ENCODE measurements at regions not wholly inside any gene's neighbourhood (a gene's known extent, or its start where the extent isn't known, plus 50 kb on each side); places are given as distances from the start of the nearest gene placed in this dataset.
"Not testable (repeated sequence)": the region's sequence is repeated elsewhere in the genome, so short reads cannot be mapped to it uniquely, and the experiment has no call there.

DNA sequence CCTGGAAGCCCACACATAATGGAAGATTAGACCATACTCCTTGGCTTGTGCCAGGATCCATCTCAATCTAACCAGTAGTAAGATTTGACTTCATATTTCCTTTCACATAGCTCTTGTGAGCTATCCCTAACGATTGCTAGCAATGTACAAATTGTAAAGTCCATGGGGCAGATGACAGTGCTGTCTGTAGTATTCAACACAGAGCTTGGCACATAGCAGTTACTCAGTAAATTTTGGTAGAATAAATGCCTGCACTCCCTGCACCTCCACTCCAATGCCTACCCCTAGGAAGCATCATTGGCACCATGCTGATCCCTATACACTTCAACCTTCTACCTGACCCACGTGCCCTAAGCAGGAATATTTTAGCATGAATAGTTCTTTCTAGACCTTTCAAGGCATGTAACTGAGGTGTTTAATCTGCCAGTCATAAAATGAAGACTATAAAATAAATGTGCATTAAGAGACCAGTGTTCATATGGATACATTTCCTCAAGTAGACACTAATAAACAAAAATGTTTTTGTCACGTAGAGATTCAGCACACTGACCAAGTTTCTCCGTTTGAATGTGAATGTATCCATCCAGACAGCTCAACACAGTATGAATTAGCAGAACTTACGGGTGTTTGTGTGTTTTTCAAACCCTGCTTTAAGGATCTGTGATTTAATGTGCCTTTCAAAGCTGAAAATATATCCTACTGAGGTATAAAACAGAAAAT, 98.8 kb downstream of the BMP4 start:
- no peak for DNase-seq (ENCODE audit: low spot score)

DNA sequence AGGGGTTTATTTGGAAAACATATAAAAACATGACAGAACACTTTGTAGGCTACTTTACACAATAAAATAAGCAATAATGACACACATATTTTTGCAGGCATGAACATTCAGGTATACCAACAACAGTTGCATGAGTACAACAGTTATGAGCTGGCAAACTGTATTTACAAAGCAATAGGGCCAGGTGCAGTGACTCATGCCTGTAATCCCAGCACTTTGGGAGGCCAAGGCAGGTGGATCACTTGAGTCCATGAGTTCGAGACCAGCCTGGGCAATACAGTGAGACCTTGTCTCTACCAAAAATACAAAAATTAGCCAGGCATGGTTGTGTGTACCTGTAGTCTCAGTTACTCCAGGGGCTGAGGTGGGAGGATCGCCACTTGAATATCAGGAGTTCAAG, 101.1 kb downstream of the BMP4 start:
- no peak for DNase-seq (ENCODE audit: low spot score)

DNA sequence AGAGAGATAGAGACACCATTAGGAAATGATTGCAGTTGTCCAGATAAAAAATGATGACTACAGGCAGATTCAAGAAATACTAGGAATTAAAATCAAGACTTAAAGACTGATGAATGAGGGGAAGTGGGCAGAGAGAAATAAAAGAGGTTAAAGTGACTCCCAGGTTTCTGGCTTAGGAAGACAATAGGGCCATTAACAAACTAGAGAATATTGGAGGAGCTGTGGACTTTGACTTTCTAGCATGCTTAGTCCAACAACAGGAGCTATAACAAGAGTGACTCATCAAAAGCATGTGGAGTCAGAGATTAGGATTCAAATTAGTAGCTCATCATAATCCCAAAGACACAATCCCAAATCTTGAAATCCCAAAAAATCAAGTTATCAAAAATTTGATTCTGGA, 101.5 kb downstream of the BMP4 start:
- no peak for DNase-seq (ENCODE audit: low spot score)

DNA sequence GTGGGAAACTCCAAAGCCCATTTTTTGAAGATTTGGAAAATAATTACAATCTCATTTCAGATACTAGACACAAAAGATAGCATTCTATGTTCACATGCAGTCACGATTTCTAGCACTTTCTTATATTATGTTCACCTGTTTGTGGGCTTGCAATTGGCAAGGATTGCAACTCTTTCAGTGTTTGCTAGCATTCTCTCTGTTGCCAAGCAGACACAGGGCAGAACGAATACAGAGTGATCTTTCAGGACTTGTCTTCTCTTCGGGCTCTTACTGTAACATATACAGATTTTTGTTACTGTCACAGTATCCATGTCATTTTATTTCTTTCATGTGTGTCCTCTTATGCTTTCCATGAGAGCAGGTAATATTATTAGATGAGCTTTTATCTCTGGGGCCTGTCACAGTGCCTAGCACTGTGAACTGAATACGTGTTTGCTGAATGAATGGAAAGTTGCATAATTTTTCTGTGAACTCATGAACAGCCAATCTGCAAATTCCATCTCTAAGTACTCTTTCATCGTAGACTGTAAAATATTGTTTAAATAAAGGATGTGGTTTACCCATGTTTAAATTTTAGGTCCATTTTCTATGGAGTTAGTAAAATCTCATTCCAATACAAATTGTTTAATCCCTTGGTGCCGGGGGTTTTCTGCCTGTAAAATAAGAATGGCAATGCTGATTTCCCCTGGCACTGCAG, 105.1 kb downstream of the BMP4 start:
- no peak for DNase-seq (ENCODE audit: low spot score)

DNA sequence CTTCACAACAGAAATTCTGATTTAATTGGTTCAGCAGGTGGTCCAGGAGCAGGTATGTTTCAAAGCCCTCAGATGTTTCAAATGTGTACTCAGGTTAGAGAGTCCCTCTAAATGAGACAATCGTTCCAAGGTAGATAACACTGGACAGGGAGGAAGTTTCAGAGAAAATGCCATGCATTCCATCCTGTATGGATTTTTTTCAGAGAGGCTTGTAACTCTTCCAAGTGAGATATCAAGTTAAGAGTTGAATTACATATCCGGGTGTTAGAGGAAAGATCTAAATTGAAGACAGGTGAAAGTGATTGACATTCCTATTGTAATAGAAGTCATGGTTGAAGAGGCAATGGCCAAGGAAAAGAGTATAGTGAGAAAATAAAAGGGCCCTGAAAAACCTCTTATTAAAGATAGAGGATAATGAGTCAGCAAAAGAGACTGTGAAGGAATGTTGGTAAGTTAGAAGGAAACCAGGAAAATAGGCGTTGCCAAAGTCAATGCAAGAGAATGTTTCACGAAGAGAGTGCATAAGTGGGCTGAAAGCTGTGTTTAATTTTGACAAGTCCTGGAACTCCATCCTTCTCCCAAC, 105.8 kb downstream of the BMP4 start:
- no peak for DNase-seq (ENCODE audit: low spot score)

DNA sequence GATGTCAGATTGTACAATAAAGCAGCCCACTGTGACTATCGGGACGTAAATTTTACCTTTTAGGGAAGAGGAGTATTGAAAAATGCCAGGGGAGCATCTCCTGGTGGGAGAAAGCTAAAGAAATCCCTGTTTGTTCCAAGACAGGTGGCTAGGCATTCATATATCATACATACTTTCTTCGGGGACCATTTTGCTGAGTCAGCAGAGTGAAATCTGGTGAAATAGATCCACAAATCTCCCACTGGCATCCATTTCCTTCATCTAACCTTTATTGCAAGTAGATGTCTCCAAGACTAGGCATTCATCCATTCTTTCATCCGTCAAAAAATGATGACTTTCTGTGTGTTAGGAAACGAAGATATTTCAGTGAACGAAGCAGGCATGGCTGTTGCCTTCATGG, 107.1 kb downstream of the BMP4 start:
- no peak for DNase-seq (ENCODE audit: low spot score)

DNA sequence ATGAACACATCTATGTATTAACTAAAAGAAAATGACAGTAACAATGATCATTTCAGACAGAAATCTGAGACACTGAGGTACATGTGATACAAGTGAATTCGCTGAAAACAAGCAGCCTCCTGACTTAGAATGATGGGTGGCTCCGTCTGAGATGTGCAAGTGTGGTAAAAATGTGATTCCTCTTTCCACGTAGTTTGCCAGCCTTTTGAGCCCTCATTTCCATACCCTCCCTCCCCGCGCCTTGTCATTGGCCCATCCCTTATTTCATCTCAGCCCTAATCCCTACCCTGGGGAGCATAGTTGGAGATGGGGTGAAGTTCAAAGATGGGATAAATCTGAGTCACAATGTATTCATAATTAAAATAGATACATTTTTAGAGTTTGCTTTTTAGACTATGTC, 107.8 kb downstream of the BMP4 start:
- DNase-seq (ENCODE audit: low spot score): no peak

DNA sequence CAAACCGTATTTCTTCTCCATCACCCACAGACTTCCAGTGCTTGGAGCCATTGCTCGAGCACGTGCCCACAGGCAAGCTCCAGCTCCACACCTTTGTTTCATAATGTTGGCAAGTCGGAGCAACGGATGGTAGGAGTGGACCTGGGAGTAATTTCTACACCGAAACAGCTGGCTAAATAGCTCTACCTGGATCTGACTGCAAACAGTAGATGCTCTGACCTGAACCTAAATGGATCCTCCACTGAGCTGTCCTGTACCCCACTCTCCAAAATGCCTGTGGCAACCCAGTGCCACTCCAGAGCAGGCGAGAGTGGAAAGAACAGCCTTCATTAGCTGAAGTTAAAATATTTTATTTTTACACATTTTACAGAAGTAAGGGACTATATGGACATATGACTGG, 108.7 kb downstream of the BMP4 start:
- DNase-seq (ENCODE audit: low spot score): no peak

DNA sequence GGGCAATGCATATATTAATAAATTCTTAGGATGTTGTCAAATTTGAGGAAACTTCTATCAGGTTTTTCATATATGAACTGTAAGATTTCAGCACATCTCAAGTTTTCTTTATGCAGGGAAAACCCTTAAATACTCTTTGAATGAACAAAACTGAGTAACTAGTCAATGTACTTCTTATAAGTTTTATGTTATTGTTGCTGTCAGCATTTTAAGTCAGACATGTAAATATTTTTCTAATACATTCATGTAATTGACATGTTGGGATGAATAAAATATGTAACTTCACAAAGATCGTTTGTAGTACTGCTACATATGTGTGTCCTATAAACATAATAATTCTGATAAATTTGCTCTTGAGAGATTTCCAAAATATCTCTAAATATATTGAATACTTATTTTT, 109.6 kb downstream of the BMP4 start:
- DNase-seq (ENCODE audit: low spot score): no peak

DNA sequence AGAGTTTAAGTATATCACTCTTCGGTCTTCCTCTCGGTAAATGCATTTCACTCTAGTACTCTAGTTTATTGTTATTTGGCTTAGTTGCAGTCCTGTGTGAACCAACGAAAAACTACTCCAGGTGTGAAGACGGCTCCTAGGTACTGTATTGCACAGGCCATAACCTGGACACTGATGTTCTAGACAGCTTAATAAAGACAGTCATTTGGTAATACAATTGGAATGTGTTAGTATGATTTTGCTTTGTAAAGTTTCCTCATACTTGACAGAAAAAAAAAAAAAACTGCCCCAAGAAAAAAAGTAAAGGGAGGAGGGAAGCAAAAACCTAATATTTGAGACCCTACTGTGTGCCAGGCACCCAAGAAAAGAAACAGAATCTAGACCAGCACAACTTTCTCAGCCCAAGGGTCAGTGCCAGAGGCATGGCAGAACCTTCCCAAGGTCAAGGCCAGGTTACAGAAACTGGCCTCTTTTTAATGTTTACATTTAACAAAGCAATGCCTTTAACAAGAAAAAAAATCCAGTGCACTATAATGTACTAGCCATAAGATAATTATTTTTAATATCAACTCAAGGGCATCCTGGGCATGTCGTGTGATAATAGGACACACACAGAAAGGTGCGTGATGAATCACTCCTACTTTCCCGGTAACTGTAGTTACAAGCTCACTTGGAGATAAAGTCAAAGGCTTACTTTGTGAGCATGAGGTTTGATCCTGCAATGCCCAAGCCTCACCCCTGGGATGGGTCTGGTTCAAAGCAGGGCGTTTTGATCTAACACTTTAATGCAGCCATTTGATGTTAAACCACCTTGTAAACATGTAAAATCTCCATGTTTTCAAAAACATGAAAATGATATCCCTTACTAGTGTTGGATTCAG, 110.6 kb downstream of the BMP4 start:
- no peak for DNase-seq (ENCODE audit: low spot score)

DNA sequence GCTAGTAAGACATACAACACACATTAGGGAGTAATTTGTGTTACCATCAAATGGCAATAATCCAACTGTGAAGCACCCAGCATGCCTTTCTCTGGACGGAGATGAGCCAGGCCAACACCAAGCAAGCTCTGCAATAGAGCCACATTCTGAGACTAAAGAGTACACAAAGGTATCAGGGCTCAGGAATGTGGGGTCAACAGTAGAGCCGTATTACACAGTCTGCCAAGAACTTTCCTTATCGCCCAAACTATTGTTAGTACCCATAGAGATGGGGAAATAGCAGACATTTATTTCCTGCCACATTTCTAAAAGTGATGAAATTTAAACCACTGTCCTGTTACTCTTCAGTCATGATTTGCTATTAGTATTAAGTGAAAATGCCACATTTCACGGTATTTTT, 113.7 kb downstream of the BMP4 start:
- no peak for DNase-seq (ENCODE audit: low spot score)

DNA sequence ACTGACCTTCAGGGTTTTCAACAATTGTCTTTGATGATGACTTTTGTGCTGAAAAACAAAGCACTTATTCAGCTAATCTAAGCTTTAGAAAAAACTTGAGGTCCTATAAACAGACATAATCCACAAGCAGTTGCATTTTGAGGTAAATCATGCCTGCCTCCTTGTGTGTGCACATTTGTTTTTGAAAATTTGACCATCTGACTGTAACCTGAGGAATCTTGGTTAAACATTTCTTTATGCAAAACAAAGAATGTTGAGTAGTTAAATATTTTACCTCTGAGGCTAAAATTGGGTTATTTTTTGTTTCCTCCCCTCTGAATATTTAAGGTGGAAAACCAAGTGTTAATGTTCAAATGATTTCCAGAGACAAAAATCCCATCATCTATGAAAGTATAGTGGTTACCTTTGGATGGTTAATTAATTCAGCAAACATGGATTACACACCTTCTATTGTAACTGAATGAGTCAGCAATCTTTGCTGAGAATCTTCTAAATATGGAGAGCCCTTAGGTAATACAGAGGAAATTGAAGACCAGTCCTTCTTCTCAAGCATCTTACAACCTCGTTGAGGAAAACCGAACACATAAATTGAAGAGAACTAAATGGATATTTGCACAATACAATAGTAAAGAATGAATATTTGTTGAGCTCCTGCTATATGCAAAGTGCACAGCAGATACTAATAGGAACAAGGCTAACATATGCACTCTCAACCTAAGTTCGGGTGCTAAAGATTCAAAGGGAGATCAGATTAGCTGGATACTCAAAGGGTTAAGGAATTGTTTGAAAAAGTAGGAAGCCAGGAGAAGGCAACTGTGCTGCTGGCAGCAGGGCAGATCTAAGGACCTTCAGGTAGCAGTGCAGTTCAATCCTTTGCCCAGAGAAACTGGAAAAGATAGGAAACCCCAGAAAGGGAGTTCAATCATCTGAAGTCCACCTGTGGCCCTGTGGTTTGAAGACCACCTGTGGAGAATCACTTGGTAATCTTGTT, 115.2 kb downstream of the BMP4 start:
- DNase-seq (ENCODE audit: low spot score): no peak

DNA sequence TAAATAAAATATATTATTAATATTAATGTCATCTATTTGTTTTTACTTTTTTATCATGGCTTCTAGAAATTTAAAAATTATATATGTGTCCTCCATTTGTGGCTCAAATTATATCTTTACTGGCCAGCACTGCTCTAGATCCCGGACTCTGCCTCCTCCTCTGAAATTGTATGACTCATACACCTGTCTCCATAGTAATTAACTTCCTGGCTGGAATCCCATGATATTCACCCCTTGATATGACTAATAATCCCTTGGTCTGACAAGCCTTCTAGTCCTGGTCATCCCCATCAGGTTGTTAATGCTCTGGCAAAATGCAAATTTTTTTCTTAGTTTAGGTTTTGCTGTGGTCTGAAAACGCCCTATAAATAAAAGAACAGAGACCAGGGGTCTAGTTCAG, 116.2 kb downstream of the BMP4 start:
- no peak for DNase-seq (ENCODE audit: low spot score)

DNA sequence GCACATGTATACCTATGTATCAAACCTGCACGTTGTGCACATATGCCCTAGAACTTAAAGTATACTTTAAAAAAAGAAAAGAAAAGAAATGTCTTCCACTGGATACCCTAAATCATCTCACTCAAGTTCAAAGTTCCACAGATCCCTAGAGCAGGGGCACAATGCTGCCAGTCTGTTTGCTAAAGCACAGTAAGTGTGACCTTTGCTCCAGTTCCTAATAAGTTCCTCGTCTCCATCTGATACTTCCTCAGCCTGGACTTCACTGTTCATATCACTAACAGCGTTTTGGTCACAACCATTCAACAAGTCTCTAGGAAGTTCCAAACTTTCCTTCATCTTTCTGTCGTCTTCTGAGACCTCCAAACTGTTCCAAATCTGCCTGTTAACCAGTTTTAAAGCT, 118.3 kb downstream of the BMP4 start:
- no peak for DNase-seq (ENCODE audit: low spot score)

DNA sequence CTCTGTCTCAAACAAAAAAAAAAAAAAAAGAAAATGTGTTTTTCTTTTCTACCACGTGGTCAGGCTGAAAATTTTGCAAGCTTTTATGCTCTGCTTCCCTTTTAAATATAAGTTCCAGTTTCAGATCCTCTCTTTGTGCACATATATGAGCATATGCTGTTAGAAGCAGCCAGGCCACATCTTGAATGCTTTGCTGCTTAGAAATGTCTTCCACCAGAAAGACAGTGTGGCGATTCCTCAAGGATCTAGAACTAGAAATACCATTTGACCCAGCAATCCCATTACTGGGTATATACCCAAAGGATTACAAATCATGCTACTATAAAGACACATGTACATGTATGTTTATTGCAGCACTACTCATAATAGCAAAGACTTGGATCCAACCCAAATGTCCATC, 119.0 kb downstream of the BMP4 start:
- not testable (repeated sequence) for DNase-seq (ENCODE audit: low spot score)

DNA sequence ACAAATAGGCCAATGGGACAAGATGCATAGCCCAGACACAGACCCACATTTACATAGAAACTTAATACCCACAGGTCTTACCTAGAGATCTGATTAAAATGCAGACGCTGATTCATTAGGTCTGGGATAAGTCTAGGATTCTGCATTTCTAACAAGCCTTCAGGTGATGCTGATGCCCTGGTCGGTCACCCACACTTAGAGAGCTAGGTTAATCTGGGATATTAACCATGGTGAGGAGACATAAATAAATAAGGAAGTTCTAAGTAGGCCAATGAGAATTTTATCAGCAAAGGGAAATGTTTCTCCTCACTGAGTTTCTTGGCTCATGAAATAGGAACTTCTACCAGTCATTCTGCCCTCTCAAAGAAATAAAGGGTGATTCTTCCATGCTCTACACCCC, 120.1 kb downstream of the BMP4 start:
- DNase-seq (ENCODE audit: low spot score): no peak

DNA sequence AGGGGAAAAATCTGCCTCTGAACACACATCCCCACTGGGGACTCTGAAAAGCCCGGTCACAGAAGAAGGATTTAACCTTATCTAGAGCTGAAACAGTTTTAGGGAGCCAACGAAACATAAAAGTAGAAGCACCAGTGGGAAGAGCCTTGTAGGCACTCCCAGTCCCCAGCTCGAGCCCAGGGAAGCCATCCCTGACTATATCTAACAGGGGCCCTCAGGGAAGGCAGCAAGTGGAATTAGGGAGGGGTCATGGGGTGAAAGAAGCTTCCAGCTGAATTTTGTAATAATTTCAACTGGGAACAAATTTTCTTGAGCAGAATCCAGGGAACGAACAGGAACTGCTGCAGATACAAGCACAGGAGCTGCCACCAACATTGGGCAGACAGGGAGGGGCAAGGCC, 127.8 kb downstream of the BMP4 start:
- no peak for DNase-seq (ENCODE audit: low spot score)

DNA sequence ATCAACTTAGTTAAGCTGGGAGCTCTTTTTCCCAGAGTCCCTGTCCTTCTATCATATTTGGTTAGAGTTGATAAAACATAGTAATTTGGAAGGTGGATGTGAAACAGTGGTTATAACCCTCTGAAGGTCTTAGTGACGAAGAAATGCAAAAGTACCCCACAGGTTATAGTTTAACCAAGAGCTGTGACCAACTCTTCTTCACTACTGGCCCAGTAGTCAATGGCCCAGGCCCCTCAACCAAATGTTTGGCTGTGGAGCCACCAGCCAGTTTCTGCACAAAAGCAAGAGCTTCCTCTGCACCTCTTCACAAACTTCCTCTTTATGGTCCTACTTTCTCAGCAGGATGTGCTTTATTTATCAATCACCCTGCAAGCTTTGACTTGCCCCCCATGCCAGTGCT, 132.6 kb downstream of the BMP4 start:
- DNase-seq (ENCODE audit: low spot score): no peak

DNA sequence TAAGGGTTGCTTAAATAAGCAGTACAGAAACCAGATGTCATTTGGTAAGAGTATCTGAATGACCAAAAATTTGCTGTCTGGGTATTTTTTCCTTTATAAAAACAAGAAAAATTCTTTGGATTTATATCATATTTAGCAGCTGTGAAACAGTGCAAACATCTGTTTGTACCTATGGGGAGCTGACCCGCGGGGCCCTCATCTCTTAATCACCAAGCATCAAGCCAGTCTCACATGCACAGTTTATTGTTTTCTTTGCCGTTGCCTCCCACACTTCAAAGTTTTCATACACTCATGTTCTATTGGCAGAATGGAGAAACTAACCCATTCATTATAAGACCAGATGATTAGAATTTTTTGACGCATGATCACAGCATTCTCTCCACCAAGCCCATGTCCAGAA, 142.2 kb downstream of the BMP4 start:
- no peak for DNase-seq (ENCODE audit: low spot score)

DNA sequence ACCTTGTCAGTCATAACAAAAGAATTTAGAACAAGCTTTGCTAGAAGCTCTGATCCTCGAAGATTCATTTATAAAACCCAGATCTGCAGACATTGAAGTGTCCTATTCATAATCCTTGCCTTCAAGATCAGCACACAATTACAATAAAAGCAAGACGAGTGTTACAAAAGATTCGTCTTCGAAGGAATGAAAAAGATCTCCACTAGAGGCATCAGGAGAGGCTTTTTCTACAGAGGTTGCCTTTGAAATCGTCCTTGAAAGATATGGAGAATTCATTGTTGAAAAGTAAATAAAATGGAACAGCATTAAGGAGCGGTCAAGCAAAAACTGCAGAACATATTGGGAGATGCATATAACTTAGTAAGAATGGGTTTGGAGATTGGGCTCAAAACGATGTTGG, 146.4 kb downstream of the BMP4 start:
- no peak for DNase-seq (ENCODE audit: low spot score)

DNA sequence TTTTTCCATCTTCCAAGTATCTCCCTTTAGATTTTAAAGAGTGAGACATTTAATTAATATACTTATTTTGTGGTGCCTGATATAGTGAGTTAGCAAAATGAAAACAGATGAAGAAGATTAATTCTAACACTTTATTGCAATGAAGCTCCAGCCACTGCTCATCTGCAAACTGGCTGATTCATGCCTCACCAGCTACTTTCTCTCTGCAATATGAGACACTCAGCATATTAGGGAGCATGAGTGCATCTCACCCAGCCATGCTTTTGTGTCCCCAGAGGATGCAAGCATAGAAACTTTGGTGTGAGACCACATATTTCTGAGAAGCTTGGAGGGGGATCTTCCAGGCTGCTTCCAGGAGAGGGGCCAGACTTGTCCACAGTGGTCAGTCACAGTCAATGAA, 148.6 kb downstream of the BMP4 start:
- no peak for DNase-seq (ENCODE audit: low spot score)

Measured in ecto neural progenitor cell (in vitro differentiated cells).